ENCODE measurements at regions not wholly inside any gene's neighbourhood (a gene's known extent, or its start where the extent isn't known, plus 50 kb on each side); places are given as distances from the start of the nearest gene placed in this dataset.

DNA sequence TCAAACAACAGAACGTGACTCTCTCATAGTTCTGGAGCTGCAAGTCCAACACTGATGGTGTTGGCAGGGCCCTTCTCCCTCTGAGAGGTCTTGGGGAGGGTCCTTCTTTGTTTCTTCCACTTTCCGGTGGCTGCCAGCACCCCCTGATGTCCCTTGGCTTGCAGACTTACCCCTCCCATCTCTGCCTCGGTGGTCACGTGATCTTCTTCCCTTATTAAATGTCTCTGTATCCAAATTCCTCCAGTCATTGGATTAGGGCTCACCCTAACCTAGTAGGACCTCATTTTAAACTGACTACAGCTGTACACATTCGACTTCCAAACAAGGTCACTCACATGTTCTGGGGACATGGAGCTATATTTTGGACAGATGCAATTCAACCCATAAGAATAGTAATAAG lies 780.6 kb upstream of the SALL3 start:
- no peak for DNase-seq (ENCODE audit: low read depth, low spot score)

- no peak for DNase-seq (ENCODE audit: low read depth, low spot score)
Observed at GRCh38 chr18:78199611-78200010, 780.0 kb upstream of the SALL3 start.

DNA sequence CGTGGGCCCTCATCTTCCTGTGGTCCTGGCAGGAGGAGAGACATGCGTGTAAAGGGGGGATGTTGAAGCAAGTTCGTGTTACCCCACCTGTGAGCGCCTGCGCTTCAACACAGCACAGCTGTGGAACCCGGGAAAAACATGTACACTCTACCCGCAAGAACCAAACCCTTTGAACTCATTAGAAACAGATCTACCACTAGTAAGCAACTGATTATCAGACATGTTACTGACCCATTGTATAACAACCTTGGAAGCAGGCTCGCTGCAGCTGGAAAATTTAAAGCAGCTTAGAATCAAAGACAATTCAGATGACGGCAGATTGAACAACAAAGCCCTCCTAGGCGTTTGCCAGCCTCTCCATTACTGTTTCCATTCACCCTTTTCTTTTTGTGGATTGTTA lies 771.7 kb upstream of the SALL3 start:
- no peak for DNase-seq (ENCODE audit: low read depth, low spot score)

GRCh38 chr18:78208461-78208860 lies 771.2 kb upstream of the SALL3 start:
- DNase-seq (ENCODE audit: low read depth, low spot score): no peak

DNA sequence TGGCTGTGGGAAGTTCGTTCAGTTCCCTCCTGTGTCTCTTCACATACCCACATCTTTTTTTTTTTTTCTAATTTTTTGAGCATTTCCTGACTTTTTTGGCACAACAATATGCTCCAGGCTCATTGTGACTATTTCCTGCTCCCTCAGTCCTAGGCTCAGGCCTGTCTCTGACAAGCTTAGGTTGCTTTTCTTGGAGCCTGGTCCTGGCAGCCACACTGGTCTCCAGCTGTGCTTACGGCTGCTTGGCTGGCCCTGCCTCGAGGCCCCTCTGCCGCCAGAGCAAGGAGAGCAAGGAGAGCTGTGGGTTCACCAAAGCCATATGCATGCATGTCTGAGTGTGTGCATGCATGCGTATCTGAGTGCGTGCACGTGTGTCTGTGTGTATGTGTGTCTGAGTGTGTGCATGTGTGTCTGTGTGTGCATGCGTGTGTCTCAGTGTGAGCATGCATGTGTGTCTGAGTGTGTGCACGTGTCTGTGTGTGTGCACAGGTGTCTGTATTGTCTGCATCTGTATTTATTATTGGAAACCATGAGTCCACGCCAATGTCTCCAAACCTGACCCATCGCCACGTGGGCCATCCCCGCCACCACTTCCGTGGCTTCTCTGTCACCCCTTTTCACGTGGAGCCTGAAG lies 766.1 kb upstream of the SALL3 start:
- DNase-seq (ENCODE audit: low read depth, low spot score): no peak

- no peak for DNase-seq (ENCODE audit: low read depth, low spot score)
Observed at GRCh38 chr18:78221496-78221895, 758.1 kb upstream of the SALL3 start.

DNA sequence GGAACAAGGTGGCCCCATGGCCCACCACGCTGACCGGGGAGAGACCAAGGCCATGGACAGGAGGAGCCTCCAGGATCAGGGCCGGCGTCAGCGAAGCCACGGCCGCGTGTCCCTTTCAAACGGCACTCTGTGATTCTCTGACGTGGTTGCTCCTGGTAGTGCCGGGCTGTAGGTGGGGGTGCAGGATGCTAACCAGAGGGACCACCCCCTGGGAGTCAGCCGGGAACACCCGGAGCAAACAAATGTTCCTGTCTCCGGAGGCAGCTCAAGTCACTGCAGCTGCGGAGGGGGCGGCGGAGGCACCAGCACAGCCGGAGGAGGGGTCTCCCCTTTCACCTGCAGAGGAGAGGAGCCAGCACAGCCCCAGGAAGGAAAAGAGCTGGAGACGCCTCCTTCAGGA lies 750.6 kb upstream of the SALL3 start:
- peak; percentile 34 for DNase-seq (ENCODE audit: low read depth, low spot score)

GRCh38 chr18:78230911-78231310 lies 748.7 kb upstream of the SALL3 start:
- DNase-seq (ENCODE audit: low read depth, low spot score): no peak

GRCh38 chr18:78232196-78232595 lies 747.4 kb upstream of the SALL3 start:
- no peak for DNase-seq (ENCODE audit: low read depth, low spot score)

GRCh38 chr18:78237864-78238263 lies 741.8 kb upstream of the SALL3 start:
- DNase-seq (ENCODE audit: low read depth, low spot score): no peak

- peak; percentile 32 for DNase-seq (ENCODE audit: low read depth, low spot score)
Observed at GRCh38 chr18:78238404-78239089, 741.1 kb upstream of the SALL3 start.

DNA sequence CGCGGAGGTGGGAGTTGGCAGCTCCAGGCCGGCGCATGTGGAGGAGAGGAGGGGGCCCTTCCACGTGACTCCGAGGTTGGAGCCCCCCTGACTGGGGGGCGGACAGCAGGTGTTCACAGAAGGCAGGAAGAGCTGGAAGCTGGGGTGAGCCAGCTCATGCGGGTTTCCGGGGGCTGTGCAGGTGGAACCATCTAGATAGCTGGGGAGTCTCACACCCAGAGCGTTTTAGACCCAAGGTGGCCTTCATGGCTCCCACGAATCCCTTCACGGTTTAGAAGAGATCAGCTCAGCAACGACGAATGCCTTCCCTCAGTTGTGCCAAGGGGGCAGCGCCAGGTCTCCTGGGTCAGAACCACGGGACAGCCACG lies 740.5 kb upstream of the SALL3 start:
- no peak for DNase-seq (ENCODE audit: low read depth, low spot score)

DNA sequence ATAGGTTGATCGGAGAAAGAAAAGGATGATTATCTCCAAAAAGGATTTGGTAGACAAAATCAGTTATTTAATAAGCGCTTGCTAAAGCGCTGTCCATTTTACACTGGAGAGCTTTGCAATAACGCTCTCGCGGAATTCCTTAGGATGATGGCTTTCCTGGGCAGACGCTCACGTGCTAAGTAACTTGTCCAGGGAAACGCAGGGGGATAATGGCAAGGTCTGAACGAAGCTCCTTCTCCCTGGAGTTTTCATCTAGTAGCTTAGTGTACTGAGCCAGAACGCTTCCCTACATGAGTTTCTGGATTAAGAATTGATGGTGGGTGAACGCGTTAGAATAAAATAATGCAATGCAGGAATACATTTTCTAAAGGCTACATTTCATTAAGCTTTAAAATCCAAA lies 739.5 kb upstream of the SALL3 start:
- no peak for DNase-seq (ENCODE audit: low read depth, low spot score)

GRCh38 chr18:78240627-78241252 lies 738.9 kb upstream of the SALL3 start:
- DNase-seq (ENCODE audit: low read depth, low spot score): peak; percentile 37

GRCh38 chr18:78241535-78242253 lies 737.9 kb upstream of the SALL3 start:
- peak; percentile 59 for DNase-seq (ENCODE audit: low read depth, low spot score)

DNA sequence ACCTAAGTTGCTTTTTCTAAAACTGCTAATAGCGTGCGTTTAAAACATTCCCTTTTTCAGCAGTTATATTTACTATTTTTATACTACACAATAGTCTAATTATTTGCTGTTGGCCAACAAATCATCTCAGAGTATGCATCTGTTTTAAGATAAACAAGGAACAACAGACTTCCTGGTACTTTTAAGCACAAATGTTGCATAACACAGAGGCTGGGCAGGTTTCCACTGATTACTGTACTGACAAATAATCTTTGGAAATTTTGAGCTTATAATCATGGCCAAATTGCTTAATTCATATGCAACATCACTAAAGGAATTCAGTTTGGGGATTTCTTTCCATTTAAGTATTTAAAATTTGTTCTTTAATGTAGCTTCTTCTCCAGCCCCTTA lies 737.4 kb upstream of the SALL3 start:
- no peak for DNase-seq (ENCODE audit: low read depth, low spot score)

DNA sequence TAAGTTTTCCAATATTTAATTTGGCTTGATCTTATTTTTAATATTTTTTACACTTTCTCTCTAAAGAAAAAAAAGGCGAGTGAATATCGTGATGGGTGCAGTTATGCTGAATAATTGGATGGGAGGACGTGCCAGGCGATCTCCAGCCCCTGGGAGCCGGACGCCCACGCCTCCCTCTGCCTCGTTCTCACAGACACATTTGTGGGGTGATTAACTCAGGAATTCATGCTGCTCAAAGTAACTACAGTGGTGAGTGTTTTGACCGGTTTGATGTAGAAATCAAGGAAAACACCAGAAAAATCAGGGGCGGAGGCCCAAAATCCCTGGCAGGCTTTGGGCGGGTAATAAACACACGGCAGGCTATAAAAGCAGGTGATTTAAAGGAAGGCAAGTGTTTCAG lies 736.8 kb upstream of the SALL3 start:
- no peak for DNase-seq (ENCODE audit: low read depth, low spot score)

DNA sequence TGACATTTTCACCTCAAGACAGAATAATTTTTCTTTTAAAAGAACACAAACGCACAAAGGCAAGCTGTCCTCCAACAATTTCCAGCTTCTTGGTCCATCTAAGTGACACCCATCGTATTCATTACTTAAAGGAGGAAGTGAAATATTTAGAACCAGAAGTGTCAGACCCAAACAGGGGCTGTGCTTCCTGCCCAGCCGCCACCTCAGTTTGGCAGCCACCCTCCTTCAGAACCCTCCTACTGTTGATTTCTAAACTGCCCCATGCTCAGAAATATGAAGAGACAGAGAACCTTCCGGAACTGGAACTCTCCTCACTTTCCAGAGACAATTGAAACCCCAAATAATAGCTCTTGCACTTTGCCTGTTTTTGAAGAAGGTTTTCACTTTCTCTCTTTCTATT lies 734.8 kb upstream of the SALL3 start:
- DNase-seq (ENCODE audit: low read depth, low spot score): no peak

DNA sequence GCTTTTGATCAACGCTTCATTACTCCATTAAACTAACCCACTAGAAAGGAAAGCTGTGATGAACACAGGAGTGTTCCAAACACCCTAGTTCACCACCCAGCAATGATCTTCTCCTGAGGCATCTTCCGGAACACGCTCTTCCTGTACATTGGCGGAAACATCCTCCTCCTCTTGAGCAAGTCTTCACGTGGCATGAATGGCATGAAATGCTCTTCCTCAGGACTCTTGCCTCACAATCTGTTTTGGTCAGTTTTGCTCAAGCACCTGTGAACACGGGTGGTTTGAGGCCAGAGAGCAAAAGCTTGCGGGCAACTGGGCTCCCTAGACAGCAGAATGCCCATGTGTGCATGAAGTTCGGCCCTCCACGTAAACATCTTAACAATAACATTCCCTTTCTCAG lies 734.2 kb upstream of the SALL3 start:
- DNase-seq (ENCODE audit: low read depth, low spot score): no peak

GRCh38 chr18:78246050-78246449 lies 733.6 kb upstream of the SALL3 start:
- no peak for DNase-seq (ENCODE audit: low read depth, low spot score)

DNA sequence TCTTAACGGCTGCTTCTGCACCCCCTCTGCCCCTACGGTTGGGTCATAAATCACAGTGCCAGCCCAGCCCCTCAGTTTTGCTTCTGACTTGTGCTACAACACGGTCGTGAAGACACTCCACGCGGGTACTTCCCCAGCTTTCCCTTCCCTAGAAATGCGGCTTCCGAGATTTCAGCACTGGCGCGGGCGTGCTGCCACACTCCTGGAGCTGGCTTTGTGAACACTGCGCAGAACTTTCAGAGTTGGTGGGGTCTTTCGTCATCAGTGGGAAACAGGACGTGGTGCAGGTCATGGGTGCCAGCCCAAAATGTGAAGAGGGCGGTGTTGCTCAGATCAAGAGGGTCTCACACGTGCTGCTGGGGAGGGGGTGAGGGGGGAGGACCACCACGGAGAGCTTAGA lies 733.0 kb upstream of the SALL3 start:
- DNase-seq (ENCODE audit: low read depth, low spot score): no peak

GRCh38 chr18:78247615-78248289 lies 731.9 kb upstream of the SALL3 start:
- no peak for DNase-seq (ENCODE audit: low read depth, low spot score)

Data from ELF-1 (cell line).